Activated CD4-positive, alpha-beta memory T cell treated with anti-CD3 and anti-CD28 coated beads for 36 hours (primary cell): ENCODE measurements at regions not wholly inside any gene's neighbourhood (a gene's known extent, or its start where the extent isn't known, plus 50 kb on each side); places are given as distances from the start of the nearest gene placed in this dataset.

Experiments
- CTCF ChIA-PET: fragments of 350-600 bp; sonication (Branson Sonifier 250); formaldehyde crosslinking; loops from one replicate; lab custom pipeline; 2021; ENCODE audit warnings: antibody characterized with exemption, inconsistent platforms; lab: Charles Lee
- POLR2A ChIA-PET: fragments of 350-600 bp; sonication (Branson Sonifier 250); formaldehyde crosslinking; loops from one replicate; lab custom pipeline; 2021; ENCODE audit warnings: antibody characterized with exemption; lab: Charles Lee
- DNase-seq: peaks from one replicate; pipeline ENCODE4 v3.0.0-alpha.2; 2020
- H3K27ac Mint-ChIP-seq: one replicate; pipeline ENCODE4 v1.8.0; 2021; ENCODE audit warnings: mixed read lengths
- H3K27me3 Mint-ChIP-seq: one replicate; pipeline ENCODE4 v1.8.0; 2021; ENCODE audit warnings: mixed read lengths
- H3K36me3 Mint-ChIP-seq: one replicate; pipeline ENCODE4 v1.8.0; 2021; ENCODE audit warnings: mixed read lengths
- H3K4me1 Mint-ChIP-seq: one replicate; pipeline ENCODE4 v1.8.0; 2021; ENCODE audit warnings: low read depth, mixed read lengths
- H3K4me3 Mint-ChIP-seq: one replicate; pipeline ENCODE4 v1.8.0; 2021; ENCODE audit warnings: mild to moderate bottlenecking, mixed read lengths
- H3K9me3 Mint-ChIP-seq: one replicate; pipeline ENCODE4 v1.8.0; 2021; ENCODE audit warnings: mixed read lengths
- intact Hi-C: fragments of 100-400 bp; cut with micrococcal nuclease; formaldehyde crosslinking; loops from one replicate; pipeline ENCODE4 v1.15.1; 2023

- Mint-ChIP-seq H3K4me1 (peaks cover 12% of the 10 kb centered on the region), H3K9me3 (no peaks in the 10 kb centered on the region), H3K4me3 (no peak overlapping the region), H3K36me3 (no peaks in the 10 kb centered on the region), H3K27ac (no peak overlapping the region), H3K27me3 (no peaks in the 10 kb centered on the region)
- ChIA-PET CTCF (no interaction called here), POLR2A (no interaction called here)
- no peak for DNase-seq
- intact Hi-C loops = no loop called here
These were observed 110.3 kb upstream of the CEP85L start for GRCh38 chr6:118761645-118762044.

- H3K36me3 Mint-ChIP-seq = no peaks in the 10 kb centered on the region
- no peak overlapping the region for H3K27ac Mint-ChIP-seq
- no peaks in the 10 kb centered on the region for H3K27me3 Mint-ChIP-seq
- ChIA-PET POLR2A (no interaction called here), CTCF (no interaction called here)
- no peak for DNase-seq
- intact Hi-C loops = no loop called here
- H3K4me1 Mint-ChIP-seq = peaks cover 21% of the 10 kb centered on the region
- no peaks in the 10 kb centered on the region for H3K9me3 Mint-ChIP-seq
- no peak overlapping the region for H3K4me3 Mint-ChIP-seq
These were observed 107.6 kb upstream of the CEP85L start for GRCh38 chr6:118758946-118759345.

GRCh38 chr6:118755941-118756646, 104.7 kb upstream of the CEP85L start:
- no peak for DNase-seq
- H3K4me1 Mint-ChIP-seq = peaks cover 19% of the 10 kb centered on the region
- H3K4me3 Mint-ChIP-seq = no peak overlapping the region
- no peak overlapping the region for H3K27ac Mint-ChIP-seq
- H3K27me3 Mint-ChIP-seq = no peaks in the 10 kb centered on the region
- no peaks in the 10 kb centered on the region for H3K36me3 Mint-ChIP-seq
- ChIA-PET POLR2A (no interaction called here), CTCF (interaction anchor here (1.0 to 1.2 kb wide), 2 partner anchors 15 to 191 kb away, joined by 3 read pairs; no protein-coding TSS in a partner anchor)
- no peaks in the 10 kb centered on the region for H3K9me3 Mint-ChIP-seq
- intact Hi-C loops = no loop called here

- ChIA-PET CTCF (no interaction called here), POLR2A (no interaction called here)
- Mint-ChIP-seq H3K4me3 (no peak overlapping the region), H3K27ac (no peak overlapping the region), H3K27me3 (no peaks in the 10 kb centered on the region), H3K36me3 (no peaks in the 10 kb centered on the region), H3K9me3 (no peaks in the 10 kb centered on the region), H3K4me1 (peaks cover 31% of the 10 kb centered on the region)
- intact Hi-C loops = no loop called here
- no peak for DNase-seq
These were observed 101.4 kb upstream of the CEP85L start for GRCh38 chr6:118752803-118753202.

GRCh38 chr6:118751072-118751471, 99.7 kb upstream of the CEP85L start:
- ChIA-PET CTCF (no interaction called here), POLR2A (no interaction called here)
- Mint-ChIP-seq H3K27me3 (no peaks in the 10 kb centered on the region), H3K4me1 (peaks cover 29% of the 10 kb centered on the region), H3K36me3 (no peaks in the 10 kb centered on the region), H3K9me3 (no peaks in the 10 kb centered on the region), H3K4me3 (no peak overlapping the region), H3K27ac (no peak overlapping the region)
- no peak for DNase-seq
- intact Hi-C loops = no loop called here

GRCh38 chr6:118750143-118750542, 98.8 kb upstream of the CEP85L start:
- no peaks in the 10 kb centered on the region for H3K36me3 Mint-ChIP-seq
- H3K4me1 Mint-ChIP-seq = peaks cover 25% of the 10 kb centered on the region
- no peak for DNase-seq
- intact Hi-C loops = no loop called here
- H3K27me3 Mint-ChIP-seq = no peaks in the 10 kb centered on the region
- H3K4me3 Mint-ChIP-seq = no peak overlapping the region
- ChIA-PET POLR2A (no interaction called here), CTCF (no interaction called here)
- no peak overlapping the region for H3K27ac Mint-ChIP-seq
- no peaks in the 10 kb centered on the region for H3K9me3 Mint-ChIP-seq

- Mint-ChIP-seq H3K27ac (no peak overlapping the region), H3K36me3 (no peaks in the 10 kb centered on the region), H3K9me3 (no peaks in the 10 kb centered on the region), H3K4me1 (peaks cover 25% of the 10 kb centered on the region), H3K27me3 (no peaks in the 10 kb centered on the region), H3K4me3 (no peak overlapping the region)
- DNase-seq = no peak
- intact Hi-C loops = no loop called here
- ChIA-PET CTCF (no interaction called here), POLR2A (no interaction called here)
These were observed 97.1 kb upstream of the CEP85L start for GRCh38 chr6:118748311-118749062.

- peaks cover 25% of the 10 kb centered on the region for H3K4me1 Mint-ChIP-seq
- ChIA-PET POLR2A (no interaction called here), CTCF (no interaction called here)
- intact Hi-C loops = no loop called here
- no peak overlapping the region for H3K4me3 Mint-ChIP-seq
- H3K27ac Mint-ChIP-seq = no peak overlapping the region
- H3K27me3 Mint-ChIP-seq = no peaks in the 10 kb centered on the region
- DNase-seq = no peak
- no peaks in the 10 kb centered on the region for H3K9me3 Mint-ChIP-seq
- no peaks in the 10 kb centered on the region for H3K36me3 Mint-ChIP-seq
These were observed 95.4 kb upstream of the CEP85L start for GRCh38 chr6:118746825-118747174.

- CTCF ChIA-PET = no interaction called here
- no peak overlapping the region for H3K4me3 Mint-ChIP-seq
- H3K27ac Mint-ChIP-seq = no peak overlapping the region
- DNase-seq = no peak
- no peaks in the 10 kb centered on the region for H3K27me3 Mint-ChIP-seq
- no peaks in the 10 kb centered on the region for H3K36me3 Mint-ChIP-seq
- no peaks in the 10 kb centered on the region for H3K9me3 Mint-ChIP-seq
- POLR2A ChIA-PET = interaction anchor here (1.0 kb wide), 1 partner anchor 14 kb away, joined by 4 read pairs; no protein-coding TSS in a partner anchor
- peaks cover 25% of the 10 kb centered on the region for H3K4me1 Mint-ChIP-seq
- intact Hi-C loops = no loop called here
These were observed 94.9 kb upstream of the CEP85L start for GRCh38 chr6:118746145-118746824.

- Mint-ChIP-seq H3K4me3 (no peak overlapping the region), H3K36me3 (no peaks in the 10 kb centered on the region), H3K4me1 (peaks cover 24% of the 10 kb centered on the region), H3K27me3 (no peaks in the 10 kb centered on the region), H3K9me3 (no peaks in the 10 kb centered on the region), H3K27ac (no peak overlapping the region)
- DNase-seq = no peak
- POLR2A ChIA-PET = interaction anchor here (1.0 kb wide), 1 partner anchor 15 kb away, joined by 4 read pairs; no protein-coding TSS in a partner anchor
- CTCF ChIA-PET = no interaction called here
- intact Hi-C loops = no loop called here
These were observed 93.8 kb upstream of the CEP85L start for GRCh38 chr6:118745156-118745555.

- no peak overlapping the region for H3K4me3 Mint-ChIP-seq
- no peak for DNase-seq
- no peak overlapping the region for H3K27ac Mint-ChIP-seq
- intact Hi-C loops = no loop called here
- CTCF ChIA-PET = no interaction called here
- peaks cover 22% of the 10 kb centered on the region for H3K4me1 Mint-ChIP-seq
- no peaks in the 10 kb centered on the region for H3K27me3 Mint-ChIP-seq
- POLR2A ChIA-PET = no interaction called here
- H3K36me3 Mint-ChIP-seq = no peaks in the 10 kb centered on the region
- H3K9me3 Mint-ChIP-seq = no peaks in the 10 kb centered on the region
These were observed 93.0 kb upstream of the CEP85L start for GRCh38 chr6:118744261-118744941.

- intact Hi-C loops = no loop called here
- ChIA-PET POLR2A (no interaction called here), CTCF (no interaction called here)
- Mint-ChIP-seq H3K36me3 (no peaks in the 10 kb centered on the region), H3K27me3 (no peaks in the 10 kb centered on the region), H3K27ac (no peak overlapping the region), H3K9me3 (no peaks in the 10 kb centered on the region), H3K4me1 (peaks cover 20% of the 10 kb centered on the region), H3K4me3 (no peak overlapping the region)
- no peak for DNase-seq
These were observed 92.4 kb upstream of the CEP85L start for GRCh38 chr6:118743746-118744145.
